ENCODE measurements at regions not wholly inside any gene's neighbourhood (a gene's known extent, or its start where the extent isn't known, plus 50 kb on each side); places are given as distances from the start of the nearest gene placed in this dataset.
A peak's percentile ranks its signal among the peaks of the same experiment; 100 is the strongest.

DNA sequence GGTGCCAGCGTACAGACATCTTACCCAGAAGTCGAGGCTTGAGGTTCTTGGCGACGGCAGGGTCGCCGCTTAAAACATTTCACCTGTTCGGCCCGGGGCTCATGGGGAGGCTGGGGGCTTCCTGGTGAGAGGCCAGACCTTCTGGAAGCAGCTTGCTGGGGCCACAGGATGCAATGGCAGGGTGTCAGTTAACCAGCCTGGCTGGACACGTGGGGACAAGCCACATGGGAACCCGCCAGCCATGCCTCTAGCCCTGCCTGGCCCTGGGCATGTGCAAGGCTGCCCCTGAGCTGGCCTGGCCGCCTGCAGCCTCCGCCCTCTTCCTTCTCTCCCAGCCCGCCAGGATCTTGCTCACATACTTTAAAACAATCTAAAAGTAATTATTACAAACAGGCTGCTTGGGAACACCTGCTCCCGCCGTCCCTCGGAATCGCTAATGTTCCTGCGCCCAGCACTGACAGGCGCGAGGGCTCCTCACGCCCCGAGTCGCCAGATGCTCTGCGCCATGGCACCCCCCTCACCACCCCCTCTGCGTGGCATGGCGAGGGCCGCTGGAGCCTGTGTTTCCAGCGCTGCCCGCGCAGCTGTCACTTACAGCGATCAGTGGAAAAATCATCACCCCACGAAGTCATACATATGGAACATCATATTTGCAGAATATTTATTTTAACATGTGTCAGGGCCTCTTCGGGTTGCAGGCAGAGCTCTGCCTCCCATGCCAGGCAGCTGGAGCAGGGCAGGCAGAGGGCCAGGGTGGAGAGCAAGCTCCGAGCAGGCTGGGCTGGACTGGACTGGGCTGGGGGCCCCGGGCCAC lies 188.7 kb upstream of the GSE1 start:
- no peak for DNase-seq (ENCODE audit: low read depth)

DNA sequence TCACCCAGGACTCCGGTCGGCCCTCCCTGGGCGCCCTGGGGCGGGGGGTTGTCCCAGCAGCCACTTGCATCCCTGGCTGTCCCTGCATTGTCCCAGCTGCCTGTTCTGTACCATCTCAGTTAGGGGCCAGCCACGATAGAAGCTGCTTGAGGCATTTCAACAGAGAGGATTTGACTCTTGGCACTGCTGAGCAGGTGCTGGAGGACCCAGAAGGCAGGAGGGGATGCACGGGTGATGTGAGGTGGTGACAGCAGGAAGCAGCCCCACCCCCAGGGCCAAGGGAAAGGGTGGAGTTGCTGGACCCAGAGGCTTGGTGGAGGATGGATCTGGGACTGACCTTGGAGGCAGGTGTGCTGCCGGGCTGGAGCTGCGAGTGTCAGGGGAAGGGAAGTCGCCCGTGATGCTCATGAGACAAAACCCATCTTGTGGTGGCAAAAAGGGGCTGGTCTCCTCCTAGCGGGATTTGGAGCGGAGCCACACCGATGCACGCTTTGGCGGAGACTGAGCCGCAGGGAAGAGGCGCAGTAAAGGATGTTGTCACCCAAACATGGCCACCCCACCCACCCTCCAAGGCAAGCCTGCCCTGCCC lies 188.0 kb upstream of the GSE1 start:
- no peak for DNase-seq (ENCODE audit: low read depth)

DNA sequence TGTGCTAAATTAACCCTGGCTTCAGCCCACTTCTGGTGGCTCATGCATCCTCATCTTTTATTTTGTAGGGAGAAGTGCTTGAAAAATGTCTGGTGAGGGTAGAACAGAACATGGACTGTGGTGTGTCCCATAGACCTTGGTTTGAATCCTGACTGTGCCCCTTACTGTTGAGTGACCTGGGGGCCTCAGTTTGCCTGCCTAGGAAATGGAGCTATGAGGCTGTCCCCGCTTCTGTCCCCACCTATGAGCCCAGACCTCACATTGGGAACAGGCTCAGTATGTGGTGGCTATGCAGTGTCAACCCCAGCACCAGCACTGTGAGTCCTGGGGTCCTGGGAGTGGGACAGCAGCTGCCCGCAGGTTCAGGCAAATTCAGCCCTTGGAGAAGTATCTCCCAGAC lies 186.3 kb upstream of the GSE1 start:
- no peak for DNase-seq (ENCODE audit: low read depth)

DNA sequence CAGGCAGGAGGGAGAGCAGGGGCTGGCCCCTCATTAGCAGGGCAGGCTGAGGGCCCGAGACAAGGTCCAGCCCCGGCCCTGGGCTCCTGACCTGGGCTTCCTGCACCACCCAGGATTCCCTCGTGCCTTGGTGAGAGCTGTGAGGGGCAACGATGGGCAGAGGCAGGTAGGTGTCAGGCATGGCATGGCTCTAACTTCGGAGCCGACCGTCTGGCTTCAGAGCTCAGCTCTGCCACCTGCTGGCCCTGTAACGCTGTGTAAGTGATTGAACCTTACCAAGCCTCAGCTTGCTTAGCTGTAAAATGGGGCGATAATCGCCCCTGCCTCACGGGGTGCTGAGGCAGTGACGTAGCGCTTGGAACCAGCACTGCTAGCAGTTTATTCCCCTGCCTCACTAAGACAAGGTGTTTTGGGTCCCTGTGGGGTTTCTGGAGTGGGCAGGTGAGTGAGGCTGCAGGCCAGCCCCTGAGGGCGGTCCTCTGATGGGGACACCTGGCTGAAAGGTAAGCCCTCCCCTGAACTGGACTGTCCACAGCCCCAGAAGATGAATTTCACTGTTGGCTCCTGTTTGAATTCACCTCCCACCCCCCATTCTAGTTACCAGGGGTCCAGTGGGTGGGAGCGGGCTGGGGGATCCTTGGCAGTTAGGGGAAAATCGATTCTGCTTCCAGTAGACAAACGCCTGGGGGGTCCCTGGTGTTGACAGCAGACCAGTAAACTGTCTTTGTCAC lies 184.8 kb upstream of the GSE1 start:
- peak; percentile 43 for DNase-seq (ENCODE audit: low read depth)

DNA sequence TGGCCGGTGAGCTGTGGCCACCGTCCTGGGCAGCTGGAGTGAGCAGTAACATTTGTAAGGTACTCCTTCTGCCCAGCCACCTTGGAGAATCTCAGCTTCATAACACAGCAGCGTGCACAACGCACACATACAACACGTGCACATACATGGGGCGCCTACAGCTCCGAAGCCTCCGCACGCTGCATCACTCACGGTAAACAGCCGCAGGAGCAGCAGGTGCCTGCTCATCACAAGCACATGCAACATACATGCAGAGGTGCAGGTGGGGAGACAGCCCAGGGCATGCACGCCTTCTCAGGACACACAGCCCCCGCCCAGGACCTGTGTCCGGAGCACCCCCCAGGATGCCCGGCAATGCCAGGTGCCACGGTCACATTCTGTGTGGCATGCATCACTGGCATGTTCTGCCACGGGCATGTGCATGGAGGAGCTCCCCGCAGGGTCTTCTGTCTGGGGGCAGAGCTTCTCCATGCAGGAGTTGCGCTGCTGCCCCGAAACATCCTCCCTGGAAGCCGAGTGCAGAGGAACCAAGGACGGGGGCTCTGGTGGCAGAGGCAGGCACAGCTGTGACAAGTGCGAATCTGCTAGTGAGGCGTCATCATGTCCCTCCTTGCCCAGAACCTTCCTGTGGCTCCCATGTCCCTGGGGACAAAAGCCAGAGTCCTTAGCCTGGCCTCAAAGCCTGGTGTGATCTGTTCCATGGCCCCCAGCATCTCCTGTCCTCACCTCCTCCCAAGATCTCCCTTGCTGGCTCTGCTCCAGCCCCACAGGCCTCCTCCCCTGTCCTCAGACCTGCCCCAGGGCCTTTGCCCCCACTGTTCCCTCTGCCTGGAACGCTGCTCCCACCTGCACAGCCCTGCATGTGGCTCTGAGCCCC lies 184.0 kb upstream of the GSE1 start:
- DNase-seq (ENCODE audit: low read depth) = no peak

DNA sequence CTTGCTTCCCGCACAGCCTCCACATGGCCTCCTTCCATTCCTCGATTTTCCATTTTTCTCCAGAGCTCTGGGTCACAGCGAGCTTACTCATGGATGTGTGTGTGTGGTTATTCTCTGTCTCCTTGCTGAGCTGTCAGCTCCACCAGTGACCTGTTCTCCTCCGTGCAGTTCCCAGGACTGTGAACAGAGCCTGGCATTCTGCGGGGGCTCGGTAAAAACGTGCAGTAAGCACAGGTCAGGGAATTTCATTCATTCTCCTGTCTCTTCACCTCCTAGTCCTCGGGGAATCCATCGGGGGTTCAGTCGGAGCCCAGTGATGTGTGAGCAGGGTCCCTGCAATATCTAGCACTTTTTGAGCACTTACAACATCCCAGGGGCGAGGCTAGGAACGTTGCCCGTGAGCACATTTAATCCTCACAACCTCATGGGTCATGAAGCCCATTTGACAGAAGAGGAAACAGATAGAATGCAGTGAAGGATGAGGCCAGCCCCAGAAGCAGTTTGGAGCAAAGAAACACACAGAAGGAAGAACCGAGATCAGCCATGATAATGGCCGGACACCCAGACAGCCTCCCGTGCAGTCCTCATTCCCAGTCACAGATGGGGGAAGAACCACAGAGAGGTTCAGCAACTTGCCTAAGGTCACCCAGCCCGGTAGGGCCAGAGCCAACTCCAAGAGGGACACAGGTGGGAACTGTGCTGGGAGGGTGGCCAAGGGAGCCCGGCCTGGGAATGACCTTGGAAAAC lies 183.2 kb upstream of the GSE1 start:
- DNase-seq (ENCODE audit: low read depth) = no peak

DNA sequence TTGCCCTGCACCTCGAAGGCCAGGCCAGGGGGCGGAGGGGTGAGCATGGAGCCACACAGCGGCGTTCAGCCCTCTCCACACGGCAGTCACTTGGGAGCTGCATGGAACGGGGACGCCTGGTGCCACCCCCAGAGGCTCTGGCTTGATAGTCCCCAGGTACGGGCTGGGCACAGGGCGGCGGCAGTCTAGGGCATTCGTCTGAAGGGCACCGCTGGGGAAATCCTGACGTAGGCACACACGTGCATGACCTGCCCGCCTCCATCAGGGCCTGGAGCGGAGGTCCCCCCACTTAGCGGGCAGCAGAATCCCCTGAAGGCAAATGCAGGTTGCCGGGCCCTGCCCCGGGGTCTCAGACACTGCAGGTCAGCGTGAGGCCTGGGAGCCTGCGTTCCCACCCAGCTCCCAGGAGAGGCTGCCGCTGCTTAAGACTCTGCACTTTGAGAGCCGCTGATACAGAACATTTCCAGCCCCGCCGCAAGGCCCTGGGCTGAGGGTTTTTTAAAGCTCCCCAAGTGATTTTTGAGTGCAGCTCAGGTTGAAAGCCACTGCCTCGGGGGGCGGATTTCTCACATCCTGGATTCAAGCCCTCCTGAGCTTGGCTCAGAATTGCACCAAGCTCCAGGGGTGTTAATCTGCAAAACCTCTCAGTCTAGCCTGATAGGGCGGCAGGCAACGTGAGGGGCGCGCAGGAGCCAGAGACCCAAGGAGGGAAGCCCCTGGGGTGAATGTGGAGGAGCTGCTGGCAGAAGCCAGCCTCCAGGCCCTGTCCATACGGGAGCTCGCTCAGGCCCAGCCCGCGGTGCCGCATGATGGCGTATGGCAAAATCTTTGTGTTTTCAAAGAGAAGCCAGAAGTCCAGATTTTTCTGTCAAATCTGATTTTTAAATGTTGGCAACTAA lies 182.3 kb upstream of the GSE1 start:
- no peak for DNase-seq (ENCODE audit: low read depth)

DNA sequence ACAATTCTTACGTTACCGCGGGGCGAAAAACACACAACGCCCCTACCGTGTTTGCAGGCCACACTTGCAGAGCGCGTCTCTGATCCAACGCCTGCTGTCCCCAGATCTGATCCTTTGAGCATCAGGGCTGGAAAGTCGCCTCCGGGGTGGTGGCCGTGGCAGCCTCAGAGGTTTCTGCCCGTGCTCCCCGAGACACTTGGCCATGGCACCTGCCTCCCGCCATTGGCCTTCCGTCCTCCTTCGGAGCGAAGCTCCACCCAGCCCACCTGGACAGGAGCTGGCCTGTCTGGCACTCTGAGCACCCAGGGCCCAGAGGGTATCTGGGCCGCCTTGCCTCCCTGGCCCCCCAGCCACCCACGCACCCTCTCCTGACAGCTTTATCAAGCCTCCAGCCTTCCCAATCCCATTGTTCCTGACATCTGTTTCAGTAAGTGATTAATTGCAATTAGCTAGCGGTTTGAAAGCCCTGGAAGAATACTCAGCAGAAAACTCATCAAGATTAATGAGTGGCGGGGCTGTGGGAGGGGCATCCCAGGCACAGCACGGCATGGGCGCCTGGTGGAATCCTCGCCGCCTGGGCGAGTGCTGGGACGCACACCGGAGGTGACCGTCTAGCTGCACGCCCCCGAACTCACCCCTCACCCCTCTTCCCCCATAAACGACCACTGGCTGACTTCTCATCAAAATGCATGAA lies 181.5 kb upstream of the GSE1 start:
- DNase-seq (ENCODE audit: low read depth) = no peak

DNA sequence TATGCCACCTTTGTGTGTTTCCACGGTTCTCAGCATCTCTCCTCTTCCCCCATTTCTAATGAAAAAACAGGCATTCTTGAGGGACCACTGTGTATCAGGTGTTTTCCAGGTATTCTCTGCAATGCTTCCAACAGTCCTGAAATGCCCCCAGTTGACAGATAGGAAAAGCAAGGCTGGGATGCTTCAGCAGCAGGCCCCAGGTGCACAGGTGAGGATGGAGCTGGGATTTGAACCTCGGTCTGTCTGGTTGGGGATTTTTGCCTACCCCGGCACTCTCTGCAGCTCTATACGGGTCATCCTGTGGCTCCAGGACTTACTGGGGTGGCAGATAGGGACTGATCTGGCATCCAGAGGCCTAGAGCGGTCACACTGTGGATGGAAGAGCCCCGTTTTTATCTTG lies 180.5 kb upstream of the GSE1 start:
- DNase-seq (ENCODE audit: low read depth) = no peak

DNA sequence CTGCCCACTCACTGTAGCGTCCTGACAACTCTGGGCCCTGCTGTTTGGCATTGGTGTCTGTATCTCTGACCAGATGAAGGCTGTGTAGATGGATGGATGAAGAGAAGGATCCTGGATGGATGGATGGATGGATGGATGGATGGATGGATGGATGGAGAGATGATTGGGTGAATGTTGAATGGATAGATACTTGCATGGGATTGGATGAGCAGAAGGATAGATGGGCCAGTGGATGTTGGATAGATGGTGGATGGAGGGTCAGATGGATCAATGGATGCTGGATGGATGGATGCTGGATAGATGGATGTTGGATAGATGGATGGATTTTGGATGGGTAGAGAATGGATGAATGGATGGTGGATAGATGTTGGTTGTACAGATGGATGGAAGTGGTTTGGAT lies 179.6 kb upstream of the GSE1 start:
- DNase-seq (ENCODE audit: low read depth) = no peak

DNA sequence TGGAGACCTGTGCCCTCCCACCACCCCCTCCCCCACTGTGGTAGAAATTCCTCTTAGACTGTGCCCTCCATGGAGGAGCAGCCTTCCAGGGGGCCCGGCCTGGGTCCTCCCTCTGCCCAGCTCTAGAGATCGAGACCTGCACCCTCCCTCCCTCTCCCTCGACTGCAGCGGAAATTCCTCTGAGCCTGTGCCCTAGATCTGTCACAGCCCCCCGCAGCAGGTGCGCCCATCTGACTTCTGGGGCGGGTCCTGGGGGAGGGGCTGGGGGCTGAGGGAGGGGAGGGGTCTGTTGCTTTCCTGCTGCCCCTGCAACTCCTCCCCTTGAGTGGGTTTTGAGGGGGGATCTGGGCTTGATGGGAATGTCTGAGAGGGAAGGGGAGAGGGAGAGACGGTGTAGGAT lies 177.8 kb upstream of the GSE1 start:
- no peak for DNase-seq (ENCODE audit: low read depth)

DNA sequence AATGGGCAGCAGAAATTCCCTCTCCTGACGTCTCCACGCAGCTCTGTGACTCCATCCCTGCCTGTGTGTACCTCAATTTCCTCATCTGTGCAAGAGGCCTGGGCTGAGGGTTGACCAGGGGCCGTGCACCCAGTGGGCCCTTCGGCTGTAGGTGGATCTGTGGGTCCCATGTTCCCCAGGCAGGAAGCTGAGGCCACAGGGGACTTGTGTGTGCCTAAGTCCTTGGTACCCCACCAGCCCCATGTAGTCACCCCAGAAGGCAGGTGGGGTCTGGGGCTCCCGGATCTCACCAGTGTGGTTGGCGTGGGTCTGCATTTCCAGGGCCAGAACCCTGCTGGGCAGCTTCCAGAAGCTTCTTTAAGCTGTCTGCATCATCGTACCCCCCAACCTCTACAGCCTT lies 177.4 kb upstream of the GSE1 start:
- no peak for DNase-seq (ENCODE audit: low read depth)

DNA sequence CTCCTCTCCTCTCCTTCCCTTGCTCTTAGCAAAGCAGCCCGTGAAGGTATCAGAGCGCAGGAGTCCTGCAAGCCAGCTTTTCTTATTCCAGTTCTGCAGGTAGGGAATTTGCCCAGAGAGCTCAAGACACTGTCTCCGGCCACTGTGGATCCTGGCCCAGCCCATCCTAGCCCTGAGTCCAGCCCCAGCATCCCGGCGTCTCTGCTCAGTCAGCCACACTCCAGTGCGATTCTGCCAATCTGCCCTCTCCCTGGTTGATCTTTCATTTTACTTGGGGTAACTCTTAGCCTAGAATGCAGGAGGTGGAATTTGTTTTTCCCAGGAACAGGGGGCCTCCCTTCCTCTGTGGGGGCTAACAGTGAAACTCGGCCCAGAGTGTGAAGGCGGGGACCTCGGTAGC lies 176.9 kb upstream of the GSE1 start:
- DNase-seq (ENCODE audit: low read depth) = no peak

DNA sequence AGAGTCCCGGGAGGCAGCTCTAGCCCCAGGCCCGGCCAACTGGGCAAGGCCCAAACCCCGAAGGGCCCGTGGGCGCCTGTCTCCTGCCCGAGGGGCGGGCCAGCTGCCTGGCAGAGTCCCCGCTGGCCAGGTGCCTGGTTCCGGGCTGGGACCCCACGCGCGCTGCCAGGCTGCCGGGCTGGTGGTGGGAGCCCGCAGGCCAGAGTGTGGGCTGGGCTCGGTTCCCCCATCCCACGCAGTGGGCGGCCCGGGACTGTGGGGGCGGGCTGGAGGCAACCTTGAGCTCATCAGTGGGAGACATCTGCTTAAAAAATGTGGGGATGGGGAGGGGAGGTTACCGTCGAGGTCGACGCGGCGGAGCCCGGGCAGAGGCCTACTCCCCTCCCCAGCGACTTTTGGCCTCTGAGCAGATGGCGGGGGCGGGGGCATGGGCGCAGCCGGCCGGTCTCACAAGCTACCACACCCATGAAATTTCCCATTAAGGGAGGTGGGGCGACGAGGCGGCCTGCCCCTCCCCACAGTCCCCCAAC lies 176.4 kb upstream of the GSE1 start:
- DNase-seq (ENCODE audit: low read depth) = no peak

DNA sequence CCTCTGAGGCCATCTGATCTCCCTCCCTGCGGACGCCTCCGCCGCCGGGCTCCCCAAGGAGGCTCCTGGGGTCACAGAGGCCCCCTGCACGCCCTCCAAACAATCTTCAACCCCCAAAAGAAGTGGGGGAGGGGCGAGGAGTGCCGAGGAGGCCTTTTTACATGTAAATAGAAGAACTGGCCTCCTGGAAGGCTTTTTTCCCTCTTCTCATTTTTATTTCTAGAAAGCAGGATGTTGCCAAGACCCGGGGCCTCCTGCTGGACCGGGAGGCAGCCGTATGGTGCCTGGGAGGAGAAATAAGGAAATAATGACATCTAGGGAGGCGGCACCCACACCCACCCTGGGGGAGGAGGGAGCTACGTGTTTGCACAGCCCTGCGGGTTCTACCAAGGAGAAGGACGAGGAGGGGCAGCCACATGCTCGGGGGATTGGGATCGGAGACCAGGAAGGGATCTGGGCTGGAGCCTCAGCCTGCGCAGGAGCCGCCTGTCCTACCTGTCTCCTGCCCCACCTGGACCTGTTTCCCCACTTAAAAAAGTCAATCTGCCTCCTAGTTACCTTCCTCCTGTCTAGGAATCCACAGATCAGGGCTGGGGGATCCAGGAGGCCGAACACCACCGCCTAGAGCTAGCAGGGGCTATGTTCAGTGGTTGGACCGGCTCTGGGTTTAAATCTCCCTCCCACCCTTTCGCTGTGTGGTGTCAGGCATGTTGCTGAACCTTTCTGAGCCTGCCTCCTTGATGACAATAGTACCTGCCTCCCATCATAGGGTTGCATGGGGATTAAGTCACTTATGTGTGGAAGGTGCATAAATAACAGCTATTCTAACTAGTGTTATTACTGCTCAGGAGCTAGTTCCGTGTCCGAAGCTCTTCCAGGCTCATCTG lies 175.7 kb upstream of the GSE1 start:
- no peak for DNase-seq (ENCODE audit: low read depth)

DNA sequence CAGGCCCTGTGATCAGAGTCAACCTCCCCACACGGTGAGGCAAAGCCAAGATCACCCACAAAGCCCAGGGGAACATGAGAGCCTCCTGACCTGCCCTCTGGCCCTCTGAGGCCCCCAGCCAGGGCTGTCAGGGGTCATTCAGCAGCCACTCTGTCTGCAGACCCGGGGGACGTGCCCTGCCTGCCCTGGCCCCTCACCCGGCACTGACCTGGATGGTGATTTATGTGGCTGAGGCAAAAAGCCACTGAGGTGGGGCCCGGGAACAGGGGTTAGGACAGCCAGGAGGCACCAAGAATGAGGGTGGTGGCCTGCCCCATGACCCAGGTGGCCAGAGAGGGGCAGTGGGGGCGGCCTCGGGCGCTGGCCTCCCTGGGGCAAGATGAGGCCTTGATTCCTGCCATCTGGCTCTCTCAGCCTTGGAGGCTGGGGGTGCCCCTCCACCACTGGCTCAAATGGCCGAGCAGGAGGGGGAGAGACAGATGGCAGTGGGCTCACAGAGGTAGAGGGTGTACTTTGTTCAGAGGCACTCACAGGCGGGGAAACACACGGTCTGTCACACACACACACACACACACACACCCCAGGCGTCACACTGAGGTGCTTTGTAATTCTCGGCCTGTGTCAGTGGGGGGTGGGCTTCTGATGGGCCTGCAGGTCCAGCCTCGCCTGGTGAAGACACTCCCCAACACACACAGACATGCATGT lies 174.0 kb upstream of the GSE1 start:
- no peak for DNase-seq (ENCODE audit: low read depth)

DNA sequence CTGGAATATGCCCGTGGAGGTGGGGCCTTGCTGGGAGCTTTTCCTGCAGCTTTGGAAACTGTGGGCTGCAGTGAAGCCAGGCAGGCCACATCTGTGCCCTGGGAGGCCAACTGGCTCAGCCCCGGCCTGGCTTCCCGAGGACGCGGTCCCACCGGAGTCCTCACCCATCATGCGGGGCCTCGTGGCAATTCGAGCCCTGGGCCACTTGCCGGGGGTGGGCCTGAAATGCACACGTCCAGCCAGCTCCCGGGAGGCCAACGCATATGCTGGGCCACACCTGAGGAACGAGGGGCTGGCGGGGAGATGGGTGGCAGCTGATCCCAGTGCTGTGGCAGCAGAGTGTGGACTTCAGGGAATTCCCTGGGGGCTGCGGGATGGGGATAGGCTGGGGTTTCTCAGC lies 172.4 kb upstream of the GSE1 start:
- no peak for DNase-seq (ENCODE audit: low read depth)

Measured in ELR (cell line).